Stomach (tissue), 4 donors: ENCODE measurements at regions not wholly inside any gene's neighbourhood (a gene's known extent, or its start where the extent isn't known, plus 50 kb on each side); places are given as distances from the start of the nearest gene placed in this dataset.

ENCODE experiments used
- POLR2AphosphoS5 ChIP-seq, 3 donors: sonication (generic); formaldehyde crosslinking; IDR thresholded peaks; one replicate each; pipeline ENCODE4 v1.6.1; 2016; ENCODE audit warnings: antibody characterized with exemption in 3 of 3
- TF ChIP-seq, protein P1 (sequence below), 7 experiments: fragments of 450-650 bp in 4 of 7; fragments of 200-600 bp in 3 of 7; sonication (generic) in 3 of 7; IDR thresholded peaks; one replicate each; pipeline ENCODE4 v1.5.1; 2016 to 2019; ENCODE audit warnings: antibody characterized with exemption in 7 of 7, control low read depth in 2 of 7, mild to moderate bottlenecking in 1 of 7

DNA sequence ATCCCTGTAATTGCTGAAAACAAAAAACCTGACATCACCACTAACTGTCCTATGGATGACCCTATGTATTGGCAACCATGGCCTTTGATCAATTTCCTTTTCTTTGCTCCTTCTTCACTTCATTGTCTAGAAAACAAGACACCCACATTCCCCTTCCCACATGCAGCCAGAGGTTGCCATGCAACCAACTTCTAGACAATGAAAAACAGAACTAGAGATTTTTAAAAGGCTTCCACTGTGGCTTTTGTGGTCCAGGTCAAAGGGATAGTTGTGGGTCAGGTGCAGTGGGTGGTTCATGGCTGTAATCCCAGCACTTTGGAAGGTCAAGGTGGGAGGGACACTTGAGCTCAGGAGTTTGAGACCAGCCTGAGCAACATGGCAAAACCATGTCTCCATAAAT lies 139.3 kb upstream of the DOK6 start:
- no peak for TF ChIP-seq POLR2AphosphoS5 (IDR thresholded peaks at IDR 0.05)
- TF ChIP-seq, protein P1, sequence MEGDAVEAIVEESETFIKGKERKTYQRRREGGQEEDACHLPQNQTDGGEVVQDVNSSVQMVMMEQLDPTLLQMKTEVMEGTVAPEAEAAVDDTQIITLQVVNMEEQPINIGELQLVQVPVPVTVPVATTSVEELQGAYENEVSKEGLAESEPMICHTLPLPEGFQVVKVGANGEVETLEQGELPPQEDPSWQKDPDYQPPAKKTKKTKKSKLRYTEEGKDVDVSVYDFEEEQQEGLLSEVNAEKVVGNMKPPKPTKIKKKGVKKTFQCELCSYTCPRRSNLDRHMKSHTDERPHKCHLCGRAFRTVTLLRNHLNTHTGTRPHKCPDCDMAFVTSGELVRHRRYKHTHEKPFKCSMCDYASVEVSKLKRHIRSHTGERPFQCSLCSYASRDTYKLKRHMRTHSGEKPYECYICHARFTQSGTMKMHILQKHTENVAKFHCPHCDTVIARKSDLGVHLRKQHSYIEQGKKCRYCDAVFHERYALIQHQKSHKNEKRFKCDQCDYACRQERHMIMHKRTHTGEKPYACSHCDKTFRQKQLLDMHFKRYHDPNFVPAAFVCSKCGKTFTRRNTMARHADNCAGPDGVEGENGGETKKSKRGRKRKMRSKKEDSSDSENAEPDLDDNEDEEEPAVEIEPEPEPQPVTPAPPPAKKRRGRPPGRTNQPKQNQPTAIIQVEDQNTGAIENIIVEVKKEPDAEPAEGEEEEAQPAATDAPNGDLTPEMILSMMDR (IDR thresholded peaks at IDR 0.05) = no peak
